Aorta (tissue), 5 donors: ENCODE measurements at regions not wholly inside any gene's neighbourhood (a gene's known extent, or its start where the extent isn't known, plus 50 kb on each side); places are given as distances from the start of the nearest gene placed in this dataset.

Experiments
- ATAC-seq: fragments of 200-7000 bp; cut with Tn5 transposase; one replicate; pipeline ENCODE4 v1.9.1; 2022; ENCODE audit warnings: moderate library complexity; ENCODE audit not compliant: low FRiP score
- DNase-seq, 2 donors: peaks; one replicate each; pipeline ENCODE4 v3.0.0-alpha.2; 2020
- H3K27ac ChIP-seq, 2 donors: one replicate each; pipeline ENCODE4 v1.5.1; 2013; ENCODE audit warnings: low read length in 2 of 2, mild to moderate bottlenecking in 2 of 2, moderate library complexity in 2 of 2, control low read depth in 1 of 2, inconsistent platforms in 1 of 2, low read depth in 1 of 2
- H3K27me3 ChIP-seq, 2 donors: one replicate each; pipeline ENCODE4 v1.6.1; 2013; ENCODE audit warnings: control low read depth in 1 of 2, low read length in 1 of 2, mild to moderate bottlenecking in 1 of 2, moderate library complexity in 1 of 2; ENCODE audit not compliant: insufficient read depth in 2 of 2, control insufficient read depth in 1 of 2
- H3K36me3 ChIP-seq, 2 donors: one replicate each; pipeline ENCODE4 v1.6.1; 2013; ENCODE audit warnings: control low read depth in 1 of 2, low read length in 1 of 2, mild to moderate bottlenecking in 1 of 2; ENCODE audit not compliant: insufficient read depth in 2 of 2, control insufficient read depth in 1 of 2
- H3K4me1 ChIP-seq, 2 donors: one replicate each; pipeline ENCODE4 v1.6.1; 2013; ENCODE audit warnings: low read length in 2 of 2, control low read depth in 1 of 2, mild to moderate bottlenecking in 1 of 2, moderate library complexity in 1 of 2; ENCODE audit not compliant: insufficient read depth in 2 of 2, control insufficient read depth in 1 of 2
- H3K4me3 ChIP-seq, 2 donors: one replicate each; pipeline ENCODE4 v1.5.1; 2013; ENCODE audit warnings: low read length in 2 of 2, control low read depth in 1 of 2, mild to moderate bottlenecking in 1 of 2
- H3K9me3 ChIP-seq: one replicate; pipeline ENCODE4 v1.6.1; 2013; ENCODE audit warnings: mild to moderate bottlenecking, low read length; ENCODE audit not compliant: control insufficient read depth
- WGBS, 2 donors: extraction: QIAGEN DNeasy Blood & Tissue Kit; methylation state at CpG; one replicate each; pipeline ENCODE4 v1.1.7; 2013; 5-methylcytosine and 5-hydroxymethylcytosine counted together
- intact Hi-C, 2 donors: fragments of 100-400 bp; cut with DNase I; formaldehyde crosslinking; loops; one replicate each; pipeline versions ENCODE4 v1.14.2 to v1.15.0; 2022
- donor health status: healthy with polysubstance abuse.
- donor health status: Bipolar disorder and iron deficiency.
- donor health status: DM: no; HTN: no; CAD: no.
- donor health status: DM: no; HTN: no; CAD: no.
- donor health status: DM: yes; HTN: yes; CAD: no.

GRCh38 chr17:55829995-55830612 is 79.3 kb downstream of the PCTP start:
- intact Hi-C loops, result no loop called here

GRCh38 chr17:55830699-55831471 is 80.0 kb downstream of the PCTP start:
- no peaks in the 10 kb centered on the region for H3K36me3 ChIP-seq
- no peak for ATAC-seq

More at GRCh38 chr17:55829995-55830612, 79.3 kb downstream of the PCTP start:
- H3K4me1 ChIP-seq, result no peaks in the 10 kb centered on the region
- 20 to 24% methylated on average over 6 of the region's 6 CpGs for WGBS, 2 donors
- no peak overlapping the region for H3K4me3 ChIP-seq
- H3K27me3 ChIP-seq, result no peaks in the 10 kb centered on the region
- H3K27ac ChIP-seq, result no peak overlapping the region
- no peaks in the 10 kb centered on the region for H3K9me3 ChIP-seq
- ATAC-seq, result no peak
- no peak for DNase-seq
- no peaks in the 10 kb centered on the region for H3K36me3 ChIP-seq

GRCh38 chr17:55833306-55833705 is 82.5 kb downstream of the PCTP start:
- H3K9me3 ChIP-seq, result no peaks in the 10 kb centered on the region
- no peak overlapping the region for H3K4me3 ChIP-seq
- DNase-seq, result no peak
- ATAC-seq, result no peak
- H3K27ac ChIP-seq, result no peak overlapping the region
- no peaks in the 10 kb centered on the region for H3K4me1 ChIP-seq
- H3K27me3 ChIP-seq, result no peaks in the 10 kb centered on the region
- 90 to 95% methylated on average over 1 of the region's 1 CpG for WGBS, 2 donors
- no peaks in the 10 kb centered on the region for H3K36me3 ChIP-seq
- intact Hi-C loops, result no loop called here

More at GRCh38 chr17:55830699-55831471, 80.0 kb downstream of the PCTP start:
- Histone ChIP-seq H3K9me3 (no peaks in the 10 kb centered on the region), H3K4me3 (no peak overlapping the region), H3K27me3 (no peaks in the 10 kb centered on the region), H3K4me1 (no peaks in the 10 kb centered on the region), H3K27ac (no peak overlapping the region)
- WGBS, 2 donors, result 56 to 66% methylated on average over 10 of the region's 10 CpGs
- DNase-seq, result no peak
- intact Hi-C loops, result no loop called here

- H3K9me3 ChIP-seq, result no peaks in the 10 kb centered on the region
- DNase-seq (no peak), ATAC-seq (no peak)
- intact Hi-C loops, result no loop called here
- H3K4me1 ChIP-seq, result no peaks in the 10 kb centered on the region
- H3K36me3 ChIP-seq, result no peaks in the 10 kb centered on the region
- no peak overlapping the region for H3K27ac ChIP-seq
- no peaks in the 10 kb centered on the region for H3K27me3 ChIP-seq
- 40 to 49% methylated on average over 5 of the region's 5 CpGs for WGBS, 2 donors
- H3K4me3 ChIP-seq, result no peak overlapping the region
These were observed 91.7 kb downstream of the PCTP start for GRCh38 chr17:55842405-55843158.

GRCh38 chr17:55843785-55844184 is 92.9 kb downstream of the PCTP start:
- ATAC-seq (no peak), DNase-seq (no peak)
- Histone ChIP-seq H3K4me1 (no peaks in the 10 kb centered on the region), H3K36me3 (no peaks in the 10 kb centered on the region), H3K27me3 (peaks cover 0 to 1% of the 10 kb centered on the region in 2 donors), H3K9me3 (no peaks in the 10 kb centered on the region), H3K4me3 (no peak overlapping the region), H3K27ac (no peak overlapping the region)
- intact Hi-C loops, result no loop called here
- WGBS, 2 donors, result 93 to 94% methylated on average over 3 of the region's 3 CpGs

- ATAC-seq, result peak; percentile 90
- intact Hi-C loops, result no loop called here
These were observed 94.5 kb downstream of the PCTP start for GRCh38 chr17:55845385-55845784.

GRCh38 chr17:55846745-55847144 is 95.9 kb downstream of the PCTP start:
- Histone ChIP-seq H3K4me1 (no peaks in the 10 kb centered on the region), H3K27me3 (peaks cover 0 to 1% of the 10 kb centered on the region in 2 donors), H3K9me3 (no peaks in the 10 kb centered on the region), H3K4me3 (no peak overlapping the region), H3K27ac (no peak overlapping the region), H3K36me3 (no peaks in the 10 kb centered on the region)
- intact Hi-C loops, result no loop called here
- no peak for DNase-seq
- no peak for ATAC-seq

More at GRCh38 chr17:55845385-55845784, 94.5 kb downstream of the PCTP start:
- H3K4me3 ChIP-seq, result peak overlapping the region in 1 of 2 donors; percentile 21
- H3K9me3 ChIP-seq, result no peaks in the 10 kb centered on the region
- H3K36me3 ChIP-seq, result no peaks in the 10 kb centered on the region
- no peak overlapping the region for H3K27ac ChIP-seq
- peaks cover 0 to 1% of the 10 kb centered on the region in 2 donors for H3K27me3 ChIP-seq
- H3K4me1 ChIP-seq, result no peaks in the 10 kb centered on the region
- peak; percentile 67 to 85 for DNase-seq
- 1 to 2% methylated on average over 32 of the region's 32 CpGs for WGBS, 2 donors

- Histone ChIP-seq H3K36me3 (no peaks in the 10 kb centered on the region), H3K27ac (no peak overlapping the region), H3K4me3 (no peak overlapping the region), H3K27me3 (peaks cover 0 to 1% of the 10 kb centered on the region in 2 donors), H3K9me3 (peaks cover 1% of the 10 kb centered on the region), H3K4me1 (no peaks in the 10 kb centered on the region)
- intact Hi-C loops, result no loop called here
- ATAC-seq (no peak), DNase-seq (no peak)
These were observed 101.9 kb downstream of the PCTP start for GRCh38 chr17:55852734-55853133.
